HFFc6 (cell line): ENCODE measurements at regions not wholly inside any gene's neighbourhood (a gene's known extent, or its start where the extent isn't known, plus 50 kb on each side); places are given as distances from the start of the nearest gene placed in this dataset.
A peak's percentile ranks its signal among the peaks of the same experiment; 100 is the strongest.

Experiments
- DNase-seq: peaks from one replicate; pipeline ENCODE4 v3.0.0-alpha.2; 2018
- H3K27ac Mint-ChIP-seq: 2 replicates; pipeline ENCODE4 v1.8.0; 2020; ENCODE audit warnings: mild to moderate bottlenecking, mixed read lengths
- H3K27me3 Mint-ChIP-seq: 2 replicates; pipeline ENCODE4 v1.8.0; 2021; ENCODE audit warnings: mild to moderate bottlenecking, moderate library complexity, mixed read lengths; ENCODE audit not compliant: insufficient read depth
- H3K36me3 Mint-ChIP-seq: 2 replicates; pipeline ENCODE4 v1.8.0; 2021; ENCODE audit warnings: low read depth, mixed read lengths
- H3K4me1 Mint-ChIP-seq: 2 replicates; pipeline ENCODE4 v1.8.0; 2020; ENCODE audit warnings: low read depth, mixed read lengths
- H3K4me3 Mint-ChIP-seq: 2 replicates; pipeline ENCODE4 v1.8.0; 2020; ENCODE audit warnings: mild to moderate bottlenecking, moderate library complexity, mixed read lengths
- H3K9me3 Mint-ChIP-seq: 2 replicates; pipeline ENCODE4 v1.8.0; 2020; ENCODE audit warnings: mild to moderate bottlenecking, mixed read lengths
- CTCF ChIP-seq: fragments of 200-600 bp; sonication (generic); IDR thresholded peaks from 2 replicates; pipeline ENCODE4 v1.5.0; 2021; ENCODE audit warnings: antibody characterized with exemption, mild to moderate bottlenecking

GRCh38 chr13:109945206-109945960 is 159.0 kb upstream of the IRS2 start:
- H3K27me3 Mint-ChIP-seq, result no peaks in the 10 kb centered on the region; the same call in 1 of the 2 replicates
- peaks cover 26% of the 10 kb centered on the region for H3K4me1 Mint-ChIP-seq
- no peak for TF ChIP-seq CTCF
- H3K4me3 Mint-ChIP-seq, result no peak overlapping the region
- H3K27ac Mint-ChIP-seq, result peak overlapping the region; percentile 68
- peaks cover 21% of the 10 kb centered on the region for H3K9me3 Mint-ChIP-seq
- H3K36me3 Mint-ChIP-seq, result peaks cover 8% of the 10 kb centered on the region
- peak; percentile 87 for DNase-seq

GRCh38 chr13:109941951-109942350 is 155.6 kb upstream of the IRS2 start:
- Mint-ChIP-seq H3K36me3 (peaks cover 8% of the 10 kb centered on the region; the same call in 1 of the 2 replicates), H3K27me3 (no peaks in the 10 kb centered on the region; the same call in 1 of the 2 replicates), H3K27ac (no peak overlapping the region), H3K4me1 (peaks cover 32% of the 10 kb centered on the region), H3K9me3 (peaks cover 21% of the 10 kb centered on the region), H3K4me3 (no peak overlapping the region)
- TF ChIP-seq CTCF, result no peak
- DNase-seq, result peak; percentile 28

- no peak overlapping the region for H3K27ac Mint-ChIP-seq
- TF ChIP-seq CTCF, result no peak
- peaks cover 29% of the 10 kb centered on the region for H3K4me1 Mint-ChIP-seq
- no peaks in the 10 kb centered on the region; the same call in 1 of the 2 replicates for H3K27me3 Mint-ChIP-seq
- H3K36me3 Mint-ChIP-seq, result peaks cover 8% of the 10 kb centered on the region; the same call in 1 of the 2 replicates
- no peak overlapping the region for H3K4me3 Mint-ChIP-seq
- no peak for DNase-seq
- peaks cover 21% of the 10 kb centered on the region for H3K9me3 Mint-ChIP-seq
These were observed 154.8 kb upstream of the IRS2 start for GRCh38 chr13:109941221-109941620.

- no peaks in the 10 kb centered on the region; the same call in 1 of the 2 replicates for H3K27me3 Mint-ChIP-seq
- no peak overlapping the region for H3K4me3 Mint-ChIP-seq
- H3K4me1 Mint-ChIP-seq, result peaks cover 23% of the 10 kb centered on the region
- DNase-seq, result no peak
- TF ChIP-seq CTCF, result no peak
- H3K36me3 Mint-ChIP-seq, result peaks cover 8% of the 10 kb centered on the region; the same call in 1 of the 2 replicates
- H3K27ac Mint-ChIP-seq, result no peak overlapping the region
- peaks cover 21% of the 10 kb centered on the region for H3K9me3 Mint-ChIP-seq
These were observed 154.3 kb upstream of the IRS2 start for GRCh38 chr13:109940637-109941036.

- no peak overlapping the region for H3K4me3 Mint-ChIP-seq
- DNase-seq, result no peak
- H3K27me3 Mint-ChIP-seq, result no peaks in the 10 kb centered on the region; the same call in 1 of the 2 replicates
- no peaks in the 10 kb centered on the region for H3K36me3 Mint-ChIP-seq
- H3K4me1 Mint-ChIP-seq, result peaks cover 18% of the 10 kb centered on the region
- peaks cover 14% of the 10 kb centered on the region for H3K9me3 Mint-ChIP-seq
- no peak for TF ChIP-seq CTCF
- no peak overlapping the region for H3K27ac Mint-ChIP-seq
These were observed 153.5 kb upstream of the IRS2 start for GRCh38 chr13:109939838-109940237.
